ENCODE measurements at regions not wholly inside any gene's neighbourhood (a gene's known extent, or its start where the extent isn't known, plus 50 kb on each side); places are given as distances from the start of the nearest gene placed in this dataset.
"Not testable (repeated sequence)": the region's sequence is repeated elsewhere in the genome, so short reads cannot be mapped to it uniquely, and the experiment has no call there.

DNA sequence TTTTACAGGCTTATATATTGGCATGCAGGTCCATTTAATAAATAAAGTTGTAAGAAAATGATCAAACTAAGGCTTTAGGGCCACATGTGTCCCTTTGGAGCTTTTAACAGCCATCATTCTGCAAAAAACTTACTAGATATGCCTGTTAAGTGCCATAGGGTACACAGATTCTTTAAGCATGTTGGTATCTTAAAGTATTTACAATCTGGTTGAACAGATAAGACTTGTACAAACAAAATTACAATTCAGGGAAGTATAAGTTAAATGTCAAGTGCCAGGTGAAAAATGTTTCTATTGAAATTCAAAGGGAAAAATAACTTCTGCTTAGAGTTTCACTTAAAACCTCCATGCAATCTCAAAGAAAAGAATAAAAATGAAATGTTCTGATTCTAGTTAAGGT lies 558.4 kb upstream of the ST8SIA4 start:
- intact Hi-C loops (cut with DNase I): no loop called here
- H3K4me3 ChIP-seq: no peak overlapping the region
- no peaks in the 10 kb centered on the region for H3K9me3 ChIP-seq
- no peaks in the 10 kb centered on the region for H3K4me1 ChIP-seq (ENCODE audit: insufficient read depth)
- H3K36me3 ChIP-seq: no peaks in the 10 kb centered on the region
- TF ChIP-seq POLR2A (IDR thresholded peaks at IDR 0.05): no peak
- no peak for TF ChIP-seq EP300 (IDR thresholded peaks at IDR 0.05)
- no peak for TF ChIP-seq CTCF (IDR thresholded peaks at IDR 0.05)
- no peaks in the 10 kb centered on the region for H3K27me3 ChIP-seq
- no peak overlapping the region for H3K27ac ChIP-seq
- DNase-seq: no peak

- no peak for DNase-seq
- 66 to 74% (median 73%) methylated on average over 4 of the region's 4 CpGs for WGBS, 3 donors
- no peaks in the 10 kb centered on the region for H3K36me3 ChIP-seq
- no peak overlapping the region for H3K27ac ChIP-seq
- H3K9me3 ChIP-seq: no peaks in the 10 kb centered on the region
- no peak overlapping the region for H3K4me3 ChIP-seq
- TF ChIP-seq EP300 (IDR thresholded peaks at IDR 0.05) (no peak), POLR2A (IDR thresholded peaks at IDR 0.05) (no peak), CTCF (IDR thresholded peaks at IDR 0.05) (no peak)
- H3K4me1 ChIP-seq (ENCODE audit: insufficient read depth): no peaks in the 10 kb centered on the region
- intact Hi-C loops (cut with DNase I): no loop called here
- no peaks in the 10 kb centered on the region for H3K27me3 ChIP-seq
Measured at GRCh38 chr5:101458587-101458986, 555.5 kb upstream of the ST8SIA4 start.

- Histone ChIP-seq H3K9me3 (no peaks in the 10 kb centered on the region), H3K36me3 (no peaks in the 10 kb centered on the region), H3K4me3 (no peak overlapping the region), H3K4me1 (ENCODE audit: insufficient read depth) (no peaks in the 10 kb centered on the region), H3K27ac (no peak overlapping the region), H3K27me3 (no peaks in the 10 kb centered on the region)
- intact Hi-C loops (cut with DNase I): no loop called here
- DNase-seq: no peak
- TF ChIP-seq POLR2A (IDR thresholded peaks at IDR 0.05) (no peak), CTCF (IDR thresholded peaks at IDR 0.05) (no peak), EP300 (IDR thresholded peaks at IDR 0.05) (no peak)
- WGBS, 3 donors: 59 to 73% (median 61%) methylated on average over 2 of the region's 2 CpGs
Measured at GRCh38 chr5:101455851-101456250, 552.8 kb upstream of the ST8SIA4 start.

GRCh38 chr5:101455048-101455447 lies 552.0 kb upstream of the ST8SIA4 start:
- 92 to 95% (median 93%) methylated on average over 1 of the region's 1 CpG for WGBS, 3 donors
- H3K27me3 ChIP-seq: no peaks in the 10 kb centered on the region
- TF ChIP-seq POLR2A (IDR thresholded peaks at IDR 0.05) (no peak), EP300 (IDR thresholded peaks at IDR 0.05) (no peak), CTCF (IDR thresholded peaks at IDR 0.05) (no peak)

DNA sequence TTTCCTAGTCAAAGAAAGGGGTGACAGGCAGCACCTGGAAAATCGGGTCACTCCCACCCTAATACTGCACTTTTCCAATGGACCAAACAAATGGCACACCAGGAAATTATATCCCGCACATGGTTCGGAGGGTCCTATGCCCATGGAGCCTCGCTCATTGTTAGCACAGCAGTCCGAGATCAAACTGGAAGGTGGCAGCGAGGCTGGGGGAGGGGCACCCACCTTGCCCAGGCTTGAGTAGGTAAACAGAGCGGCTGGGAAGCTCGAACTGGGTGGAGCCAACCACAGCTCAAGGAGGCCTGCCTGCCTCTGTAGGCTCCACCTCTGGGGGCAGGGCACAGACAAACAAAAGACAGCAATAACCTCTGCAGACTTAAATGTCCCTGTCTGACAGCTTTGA lies 539.2 kb upstream of the ST8SIA4 start:
- WGBS, 3 donors: 94 to 96% (median 95%) methylated on average over 8 of the region's 8 CpGs
- intact Hi-C loops (cut with DNase I); H3K36me3 ChIP-seq; H3K4me3 ChIP-seq; H3K27ac ChIP-seq; H3K9me3 ChIP-seq; H3K27me3 ChIP-seq; H3K4me1 ChIP-seq (ENCODE audit: insufficient read depth): not testable (repeated sequence)
- DNase-seq: peak in 1 of 5 donors; percentile 3

More at GRCh38 chr5:101455048-101455447, 552.0 kb upstream of the ST8SIA4 start:
- no peak for DNase-seq
- no peaks in the 10 kb centered on the region for H3K36me3 ChIP-seq
- no peak overlapping the region for H3K4me3 ChIP-seq
- H3K9me3 ChIP-seq: no peaks in the 10 kb centered on the region
- H3K4me1 ChIP-seq (ENCODE audit: insufficient read depth): no peaks in the 10 kb centered on the region
- no peak overlapping the region for H3K27ac ChIP-seq
- intact Hi-C loops (cut with DNase I): no loop called here
